Keratinocyte (primary cell): ENCODE measurements at regions not wholly inside any gene's neighbourhood (a gene's known extent, or its start where the extent isn't known, plus 50 kb on each side); places are given as distances from the start of the nearest gene placed in this dataset.
"Not testable (repeated sequence)": the region's sequence is repeated elsewhere in the genome, so short reads cannot be mapped to it uniquely, and the experiment has no call there.

Experiments
- DNase-seq: peaks from one replicate; pipeline ENCODE4 v3.0.0-alpha.2; 2011; ENCODE audit warnings: low read depth, missing footprints, low spot score
- FAIRE-seq: peaks from 2 replicates; lab custom pipeline; 2011; peaks lifted over from hg19 to GRCh38; lab: Jason Lieb, UNC
- H2AFZ ChIP-seq: 2 replicates; pipeline ENCODE4 v1.6.0; 2012; ENCODE audit warnings: low read length, control low read depth, inconsistent platforms; ENCODE audit not compliant: control insufficient read depth
- H3K27ac ChIP-seq: 2 replicates; pipeline ENCODE4 v1.5.1; 2011; ENCODE audit warnings: low read length; ENCODE audit not compliant: control insufficient read depth, insufficient read depth
- H3K27me3 ChIP-seq: 3 replicates; pipeline ENCODE4 v1.6.0; 2011; ENCODE audit warnings: low read length; ENCODE audit not compliant: control insufficient read depth, insufficient read depth; ENCODE audit errors: extremely low read depth
- H3K36me3 ChIP-seq, 2 experiments: 2 replicates in 1 of 2; 3 replicates in 1 of 2; pipeline ENCODE4 v1.5.1; 2011; ENCODE audit warnings: low read length in 2 of 2, mild to moderate bottlenecking in 1 of 2; ENCODE audit not compliant: control insufficient read depth in 2 of 2, insufficient read depth in 2 of 2; ENCODE audit errors: extremely low read depth in 1 of 2
- H3K4me1 ChIP-seq: 3 replicates; pipeline ENCODE4 v1.5.1; 2011; ENCODE audit warnings: low read length; ENCODE audit not compliant: control insufficient read depth, insufficient read depth; ENCODE audit errors: extremely low read depth
- H3K4me2 ChIP-seq: 3 replicates; pipeline ENCODE4 v1.6.0; 2011; ENCODE audit warnings: low read depth, low read length; ENCODE audit not compliant: control insufficient read depth, insufficient read depth; ENCODE audit errors: extremely low read depth
- H3K4me3 ChIP-seq, 3 experiments: fragments of 200-600 bp in 1 of 3; sonication (generic) in 1 of 3; 2 replicates in 2 of 3; 3 replicates in 1 of 3; pipeline ENCODE4 v1.5.1; 2011 to 2016; ENCODE audit warnings: low read length in 3 of 3, mild to moderate bottlenecking in 3 of 3, control low read depth in 2 of 3, inconsistent platforms in 1 of 3, low read depth in 1 of 3, mixed read lengths in 1 of 3, mixed run types in 1 of 3, moderate library complexity in 1 of 3; ENCODE audit not compliant: control insufficient read depth in 2 of 3, insufficient read depth in 2 of 3; ENCODE audit errors: extremely low read depth in 1 of 3
- H3K79me2 ChIP-seq: 2 replicates; pipeline ENCODE4 v1.6.0; 2012; ENCODE audit warnings: low read length; ENCODE audit not compliant: control insufficient read depth, insufficient read depth
- H3K9ac ChIP-seq: 3 replicates; pipeline ENCODE4 v1.6.0; 2011; ENCODE audit warnings: low read length; ENCODE audit not compliant: control insufficient read depth, insufficient read depth; ENCODE audit errors: extremely low read depth
- H3K9me1 ChIP-seq: 3 replicates; pipeline ENCODE4 v1.6.0; 2011; ENCODE audit warnings: low read length; ENCODE audit not compliant: control insufficient read depth, insufficient read depth; ENCODE audit errors: extremely low read depth
- H3K9me3 ChIP-seq: 2 replicates; pipeline ENCODE4 v1.5.1; 2012; ENCODE audit warnings: low read depth, low read length; ENCODE audit not compliant: control insufficient read depth
- H4K20me1 ChIP-seq: 3 replicates; pipeline ENCODE4 v1.6.0; 2011; ENCODE audit warnings: low read length; ENCODE audit not compliant: control insufficient read depth, insufficient read depth; ENCODE audit errors: extremely low read depth
- CTCF ChIP-seq, 3 experiments: IDR thresholded peaks in 1 of 3; conservative IDR thresholded peaks in 1 of 3; optimal IDR thresholded peaks in 1 of 3; 2 replicates in 2 of 3; 3 replicates in 1 of 3; pipeline versions ENCODE3 to v1.5.1; 2011; ENCODE audit warnings: low read length in 3 of 3, mild to moderate bottlenecking in 3 of 3, moderate library complexity in 2 of 3, control low read depth in 1 of 3, inconsistent platforms in 1 of 3; ENCODE audit not compliant: insufficient read depth in 2 of 3; ENCODE audit errors: extremely low read depth in 1 of 3
- EZH2 ChIP-seq: IDR thresholded peaks from one replicate; pipeline ENCODE4 v1.6.1; 2012; ENCODE audit warnings: inconsistent platforms, mild to moderate bottlenecking, low read length, moderate library complexity
- dilution Hi-C: fragments of 300-500 bp; cut with MboI; formaldehyde crosslinking; loops from one replicate; pipeline ENCODE4 v1.7.0; 2020; ENCODE audit warnings: low sequenced_read_pairs; ENCODE audit not compliant: extremely low pct_ligation_motif_present

DNA sequence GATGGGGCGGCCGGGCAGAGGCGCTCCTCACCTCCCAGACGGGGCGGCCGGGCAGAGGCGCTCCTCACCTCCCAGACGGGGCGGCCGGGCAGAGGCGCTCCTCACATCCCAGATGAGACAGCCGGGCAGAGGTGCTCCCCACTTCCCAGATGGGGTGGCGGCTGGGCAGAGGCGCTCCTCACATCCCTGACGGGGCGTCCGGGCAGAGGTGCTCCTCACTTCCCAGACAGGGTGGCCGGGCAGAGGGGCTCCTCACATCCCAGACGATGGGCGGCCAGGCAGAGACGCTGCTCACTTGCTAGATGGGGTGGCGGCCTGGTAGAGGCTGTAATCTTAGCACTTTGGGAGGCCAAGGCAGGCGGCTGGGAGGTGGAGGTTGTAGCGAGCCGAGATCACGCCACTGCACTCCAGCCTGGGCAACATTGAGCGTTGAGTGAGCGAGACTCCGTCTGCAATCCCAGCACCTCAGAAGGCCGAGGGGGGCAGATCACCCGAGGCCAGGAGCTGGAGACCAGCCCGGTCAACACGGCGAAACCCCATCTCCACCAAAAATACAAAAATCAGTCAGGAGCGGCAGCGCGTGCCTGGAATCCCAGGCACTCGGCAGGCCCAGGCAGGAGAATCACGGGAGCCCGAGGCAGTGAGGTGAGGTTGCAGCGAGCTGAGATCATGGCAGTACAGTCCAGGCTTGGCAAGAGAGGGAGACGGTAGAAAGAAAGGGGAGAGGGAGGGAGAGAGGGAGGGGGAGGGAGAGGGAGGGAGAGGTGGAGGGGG is 141.4 kb downstream of the SMC2 start:
- H3K27me3 ChIP-seq, H3K9me1 ChIP-seq, H4K20me1 ChIP-seq, H3K79me2 ChIP-seq, DNase-seq, H3K4me3 ChIP-seq, H2AFZ ChIP-seq, H3K9ac ChIP-seq, H3K4me2 ChIP-seq, H3K36me3 ChIP-seq, H3K27ac ChIP-seq, dilution Hi-C loops, H3K9me3 ChIP-seq, FAIRE-seq: not testable (repeated sequence)
- H3K4me1 ChIP-seq, result peaks cover 14% of the 10 kb centered on the region

DNA sequence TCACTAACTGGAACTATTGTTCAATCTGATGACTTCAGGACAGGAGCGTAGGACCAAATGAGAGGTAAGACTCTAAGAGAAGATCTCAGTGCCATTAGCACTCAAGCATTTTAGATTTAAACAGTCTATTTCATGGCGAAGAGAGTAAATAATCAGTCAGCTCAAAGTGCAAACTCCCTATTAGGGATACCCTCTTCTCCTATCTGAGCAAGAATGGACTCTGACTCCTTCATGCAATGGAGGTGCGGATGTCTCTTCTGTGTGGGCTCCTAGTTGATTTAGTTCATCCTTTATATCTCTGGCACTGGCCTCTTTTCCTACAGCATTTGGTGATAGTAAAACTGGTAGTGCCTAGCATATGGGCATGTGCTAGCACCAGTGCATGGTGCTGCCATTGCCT is 144.6 kb downstream of the SMC2 start:
- Histone ChIP-seq H3K36me3 (no peaks in the 10 kb centered on the region), H3K4me1 (peaks cover 4% of the 10 kb centered on the region), H3K27ac (no peak overlapping the region), H4K20me1 (no peaks in the 10 kb centered on the region), H3K79me2 (no peaks in the 10 kb centered on the region), H3K4me2 (no peak overlapping the region), H3K9me1 (no peaks in the 10 kb centered on the region), H3K9ac (no peak overlapping the region), H3K27me3 (no peaks in the 10 kb centered on the region), H2AFZ (no peak overlapping the region), H3K4me3 (no peak overlapping the region), H3K9me3 (no peaks in the 10 kb centered on the region)
- no peak for TF ChIP-seq CTCF (optimal IDR thresholded peaks at IDR 0.05 in 1 of 3, IDR thresholded peaks at IDR 0.05 in 1 of 3, conservative IDR thresholded peaks at IDR 0.05 in 1 of 3; ENCODE audit: extremely low read depth in 1 of 3, insufficient read depth in 2 of 3, low read length in 3 of 3)
- no peak for TF ChIP-seq EZH2
- dilution Hi-C loops, result no loop called here
- no peak for DNase-seq
- FAIRE-seq, result no peak

DNA sequence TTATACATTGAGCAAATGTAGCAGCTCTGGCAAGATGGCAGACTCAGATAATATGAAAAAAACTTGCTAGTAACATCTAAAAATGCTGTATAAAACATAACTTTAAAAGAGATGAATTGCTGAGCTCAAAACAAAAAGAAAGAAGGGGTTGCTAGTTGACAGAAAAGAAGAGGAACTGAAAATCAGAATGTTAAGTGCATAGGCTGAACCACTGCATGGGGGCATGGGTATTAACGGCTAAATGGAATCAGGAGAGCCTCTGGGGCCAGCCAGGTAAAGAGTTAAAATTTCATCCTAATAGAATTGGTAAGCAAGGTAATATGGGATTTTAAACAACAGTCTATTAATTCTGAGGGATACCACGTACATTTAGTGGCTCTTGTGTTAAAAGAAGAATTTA is 146.8 kb downstream of the SMC2 start:
- Histone ChIP-seq H3K4me3 (no peak overlapping the region), H3K4me2 (no peak overlapping the region), H4K20me1 (no peaks in the 10 kb centered on the region), H2AFZ (no peak overlapping the region), H3K9ac (no peak overlapping the region), H3K79me2 (no peaks in the 10 kb centered on the region), H3K9me1 (no peaks in the 10 kb centered on the region), H3K4me1 (no peaks in the 10 kb centered on the region), H3K9me3 (no peaks in the 10 kb centered on the region), H3K36me3 (no peaks in the 10 kb centered on the region), H3K27me3 (no peaks in the 10 kb centered on the region), H3K27ac (no peak overlapping the region)
- no peak for TF ChIP-seq EZH2
- TF ChIP-seq CTCF (optimal IDR thresholded peaks at IDR 0.05 in 1 of 3, IDR thresholded peaks at IDR 0.05 in 1 of 3, conservative IDR thresholded peaks at IDR 0.05 in 1 of 3; ENCODE audit: extremely low read depth in 1 of 3, insufficient read depth in 2 of 3, low read length in 3 of 3), result no peak
- dilution Hi-C loops, result no loop called here
- DNase-seq, result no peak
- no peak for FAIRE-seq
